Thyroid gland (tissue), 4 donors: ENCODE measurements at regions not wholly inside any gene's neighbourhood (a gene's known extent, or its start where the extent isn't known, plus 50 kb on each side); places are given as distances from the start of the nearest gene placed in this dataset.

Experiments used
- CTCF ChIP-seq, 6 experiments: fragments of 200-600 bp in 3 of 6; fragments of 450-650 bp in 3 of 6; sonication (generic) in 3 of 6; IDR thresholded peaks; one replicate each; pipeline ENCODE4 v1.5.1; 2016 to 2019; ENCODE audit warnings: antibody characterized with exemption in 6 of 6, mild to moderate bottlenecking in 2 of 6, inconsistent platforms in 1 of 6, moderate library complexity in 1 of 6
- POLR2A ChIP-seq, 2 donors: fragments of 450-650 bp; IDR thresholded peaks; one replicate each; pipeline ENCODE4 v1.6.1; 2017; ENCODE audit warnings: antibody characterized with exemption in 2 of 2, mild to moderate bottlenecking in 2 of 2, moderate library complexity in 1 of 2

GRCh38 chr3:76054404-76054803 is 269.1 kb upstream of the ZNF717 start:
- no peak for TF ChIP-seq CTCF (IDR thresholded peaks at IDR 0.05)
- no peak for TF ChIP-seq POLR2A (IDR thresholded peaks at IDR 0.05)
